HG02884 (cell line): ENCODE measurements at regions not wholly inside any gene's neighbourhood (a gene's known extent, or its start where the extent isn't known, plus 50 kb on each side); places are given as distances from the start of the nearest gene placed in this dataset.
A peak's percentile ranks its signal among the peaks of the same experiment; 100 is the strongest.

Experiments
- ATAC-seq: cut with Tn5 transposase; IDR thresholded peaks from one replicate; pipeline ENCODE4 v1.9.1; 2021; ENCODE audit warnings: mild to moderate bottlenecking, moderate library complexity; ENCODE audit not compliant: unreplicated experiment

- ATAC-seq = no peak
Measured at GRCh38 chr3:148128136-148128535, 569.6 kb upstream of the AGTR1 start.

GRCh38 chr3:148131990-148132638 is 565.6 kb upstream of the AGTR1 start:
- ATAC-seq = no peak

GRCh38 chr3:148136816-148137215 is 560.9 kb upstream of the AGTR1 start:
- ATAC-seq = no peak

- ATAC-seq = no peak
Measured at GRCh38 chr3:148146241-148146640, 551.5 kb upstream of the AGTR1 start.

- ATAC-seq = no peak
Measured at GRCh38 chr3:148146947-148147826, 550.5 kb upstream of the AGTR1 start.

GRCh38 chr3:148147903-148148302 is 549.8 kb upstream of the AGTR1 start:
- no peak for ATAC-seq

- ATAC-seq = no peak
Measured at GRCh38 chr3:148149556-148149955, 548.1 kb upstream of the AGTR1 start.

- no peak for ATAC-seq
Measured at GRCh38 chr3:148150141-148150540, 547.6 kb upstream of the AGTR1 start.

- no peak for ATAC-seq
Measured at GRCh38 chr3:148158210-148158609, 539.5 kb upstream of the AGTR1 start.

- ATAC-seq = no peak
Measured at GRCh38 chr3:148162132-148162531, 535.6 kb upstream of the AGTR1 start.

GRCh38 chr3:148168347-148168746 is 529.4 kb upstream of the AGTR1 start:
- no peak for ATAC-seq

- ATAC-seq = peak; percentile 57
Measured at GRCh38 chr3:148173851-148174250, 523.9 kb upstream of the AGTR1 start.

GRCh38 chr3:148175214-148175613 is 522.5 kb upstream of the AGTR1 start:
- no peak for ATAC-seq

- no peak for ATAC-seq
Measured at GRCh38 chr3:148178503-148178902, 519.2 kb upstream of the AGTR1 start.

- no peak for ATAC-seq
Measured at GRCh38 chr3:148184798-148185197, 512.9 kb upstream of the AGTR1 start.

GRCh38 chr3:148186881-148187280 is 510.8 kb upstream of the AGTR1 start:
- no peak for ATAC-seq

- no peak for ATAC-seq
Measured at GRCh38 chr3:148187296-148187695, 510.4 kb upstream of the AGTR1 start.

- no peak for ATAC-seq
Measured at GRCh38 chr3:148190441-148190990, 507.2 kb upstream of the AGTR1 start.

GRCh38 chr3:148191966-148192365 is 505.7 kb upstream of the AGTR1 start:
- ATAC-seq = no peak

- no peak for ATAC-seq
Measured at GRCh38 chr3:148197061-148197460, 500.6 kb upstream of the AGTR1 start.

GRCh38 chr3:148202386-148202785 is 495.3 kb upstream of the AGTR1 start:
- no peak for ATAC-seq
